ENCODE measurements at regions not wholly inside any gene's neighbourhood (a gene's known extent, or its start where the extent isn't known, plus 50 kb on each side); places are given as distances from the start of the nearest gene placed in this dataset.

GRCh38 chr1:221622389-221622788 lies 119.5 kb downstream of the DUSP10 start:
- H3K4me3 ChIP-seq, result no peak overlapping the region
- no peak for DNase-seq
- intact Hi-C loops (cut with micrococcal nuclease), result no loop called here
- H3K36me3 ChIP-seq, result no peaks in the 10 kb centered on the region
- H3K4me1 ChIP-seq, result no peaks in the 10 kb centered on the region
- H3K27ac ChIP-seq (replicated peaks), result no peak overlapping the region
- no peak for TF ChIP-seq CTCF (IDR thresholded peaks at IDR 0.05; ENCODE audit: borderline replicate concordance)
- H3K27me3 ChIP-seq (ENCODE audit: low read depth), result no peaks in the 10 kb centered on the region
- H3K9me3 ChIP-seq (replicated peaks), result peaks cover 11% of the 10 kb centered on the region

- Histone ChIP-seq H3K4me1 (no peaks in the 10 kb centered on the region), H3K4me3 (no peak overlapping the region), H3K27ac (replicated peaks) (no peak overlapping the region), H3K36me3 (no peaks in the 10 kb centered on the region), H3K9me3 (replicated peaks) (peaks cover 11% of the 10 kb centered on the region), H3K27me3 (ENCODE audit: low read depth) (no peaks in the 10 kb centered on the region)
- intact Hi-C loops (cut with micrococcal nuclease), result no loop called here
- TF ChIP-seq CTCF (IDR thresholded peaks at IDR 0.05; ENCODE audit: borderline replicate concordance), result no peak
- DNase-seq, result no peak
These were observed 116.9 kb downstream of the DUSP10 start for GRCh38 chr1:221625026-221625425.

- no peak for TF ChIP-seq CTCF (IDR thresholded peaks at IDR 0.05; ENCODE audit: borderline replicate concordance)
- no peaks in the 10 kb centered on the region for H3K4me1 ChIP-seq
- no peak overlapping the region for H3K4me3 ChIP-seq
- intact Hi-C loops (cut with micrococcal nuclease), result no loop called here
- H3K27me3 ChIP-seq (ENCODE audit: low read depth), result no peaks in the 10 kb centered on the region
- no peak overlapping the region for H3K27ac ChIP-seq (replicated peaks)
- DNase-seq, result no peak
- no peaks in the 10 kb centered on the region for H3K36me3 ChIP-seq
- H3K9me3 ChIP-seq (replicated peaks), result peaks cover 11% of the 10 kb centered on the region
These were observed 115.8 kb downstream of the DUSP10 start for GRCh38 chr1:221626041-221626440.

GRCh38 chr1:221630236-221630635 lies 111.7 kb downstream of the DUSP10 start:
- Histone ChIP-seq H3K27me3 (ENCODE audit: low read depth) (no peaks in the 10 kb centered on the region), H3K4me1 (no peaks in the 10 kb centered on the region), H3K9me3 (replicated peaks) (peaks cover 10% of the 10 kb centered on the region), H3K4me3 (no peak overlapping the region), H3K27ac (replicated peaks) (no peak overlapping the region), H3K36me3 (no peaks in the 10 kb centered on the region)
- no peak for DNase-seq
- TF ChIP-seq CTCF (IDR thresholded peaks at IDR 0.05; ENCODE audit: borderline replicate concordance), result no peak
- intact Hi-C loops (cut with micrococcal nuclease), result no loop called here

- intact Hi-C loops (cut with micrococcal nuclease), result no loop called here
These were observed 110.3 kb downstream of the DUSP10 start for GRCh38 chr1:221631556-221631955.

More at GRCh38 chr1:221631556-221631955, 110.3 kb downstream of the DUSP10 start:
- Histone ChIP-seq H3K36me3 (no peaks in the 10 kb centered on the region), H3K27ac (replicated peaks) (no peak overlapping the region), H3K4me3 (no peak overlapping the region), H3K27me3 (ENCODE audit: low read depth) (no peaks in the 10 kb centered on the region), H3K9me3 (replicated peaks) (no peaks in the 10 kb centered on the region), H3K4me1 (no peaks in the 10 kb centered on the region)
- DNase-seq, result no peak
- TF ChIP-seq CTCF (IDR thresholded peaks at IDR 0.05; ENCODE audit: borderline replicate concordance), result no peak
